ENCODE measurements at regions not wholly inside any gene's neighbourhood (a gene's known extent, or its start where the extent isn't known, plus 50 kb on each side); places are given as distances from the start of the nearest gene placed in this dataset.

DNA sequence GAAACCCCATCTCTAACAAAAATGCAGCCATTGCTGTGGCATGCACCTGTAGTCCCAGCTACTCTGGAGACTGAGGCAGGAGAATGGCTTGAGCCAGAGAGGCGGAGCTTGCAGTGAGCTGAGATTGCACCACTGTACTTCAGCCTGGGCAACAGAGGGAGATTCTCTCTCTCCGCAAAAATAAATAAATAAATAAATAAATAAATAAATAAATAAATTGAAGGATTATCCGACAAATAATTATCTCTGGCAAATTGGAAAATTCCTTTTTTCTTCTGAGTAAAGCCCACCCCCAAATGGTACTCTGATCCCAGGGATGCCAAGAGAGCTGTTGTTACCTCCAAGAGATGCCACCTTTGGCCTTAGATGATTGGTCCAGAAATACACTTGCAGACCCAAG is 137.9 kb downstream of the SUDS3 start:
- CTCF ChIA-PET: no interaction called here
- intact Hi-C loops (cut with micrococcal nuclease; ENCODE audit: unreplicated experiment): no loop called here

DNA sequence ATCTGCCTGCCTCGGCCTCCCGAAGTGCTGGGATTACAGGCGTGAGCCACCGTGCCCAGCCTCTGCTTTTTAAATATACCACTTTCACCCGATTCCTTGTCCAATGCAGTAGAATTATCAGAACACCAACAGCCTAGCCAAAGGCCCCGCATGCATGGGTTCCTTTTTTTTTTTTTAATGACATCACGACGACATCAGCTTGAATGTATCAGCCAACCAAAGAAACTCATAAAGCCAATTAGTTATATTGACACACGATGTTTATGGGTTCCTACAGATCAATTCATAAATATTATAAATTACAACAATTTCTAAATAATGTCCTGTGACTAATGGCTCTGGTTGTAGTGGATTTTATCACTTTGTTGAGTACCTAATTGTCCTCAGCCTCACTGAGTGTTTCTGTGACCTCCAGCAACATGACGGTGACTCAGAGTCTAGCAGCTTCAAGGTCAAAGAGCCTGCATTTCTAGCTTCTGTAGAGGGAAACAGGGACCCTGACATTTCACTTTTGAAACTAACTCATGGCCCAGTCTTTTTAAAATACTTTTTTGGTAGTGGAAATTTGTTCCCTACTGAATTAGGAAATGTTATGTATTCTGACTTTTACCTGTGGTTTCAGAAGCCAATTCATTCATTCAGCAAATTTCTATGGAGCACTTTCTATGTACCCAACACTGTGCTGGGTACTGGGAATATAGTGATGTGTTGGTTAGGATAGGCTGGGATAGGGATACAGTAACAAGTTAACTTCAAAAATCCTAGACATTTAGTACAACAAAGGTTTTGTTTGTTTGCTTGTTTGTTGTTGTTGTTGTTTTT is 144.1 kb downstream of the SUDS3 start:
- Mint-ChIP-seq H3K36me3 (ENCODE audit: insufficient read depth, unreplicated experiment) (no peaks in the 10 kb centered on the region), H3K27me3 (ENCODE audit: unreplicated experiment) (no peaks in the 10 kb centered on the region), H3K9me3 (ENCODE audit: low read depth, unreplicated experiment) (peaks cover 3% of the 10 kb centered on the region), H3K4me1 (ENCODE audit: low read depth, unreplicated experiment) (no peaks in the 10 kb centered on the region), H3K4me3 (ENCODE audit: low read depth, unreplicated experiment) (no peak overlapping the region), H3K27ac (ENCODE audit: unreplicated experiment) (no peak overlapping the region)
- CTCF ChIA-PET: no interaction called here
- DNase-seq: no peak
- TF ChIP-seq, protein P1, sequence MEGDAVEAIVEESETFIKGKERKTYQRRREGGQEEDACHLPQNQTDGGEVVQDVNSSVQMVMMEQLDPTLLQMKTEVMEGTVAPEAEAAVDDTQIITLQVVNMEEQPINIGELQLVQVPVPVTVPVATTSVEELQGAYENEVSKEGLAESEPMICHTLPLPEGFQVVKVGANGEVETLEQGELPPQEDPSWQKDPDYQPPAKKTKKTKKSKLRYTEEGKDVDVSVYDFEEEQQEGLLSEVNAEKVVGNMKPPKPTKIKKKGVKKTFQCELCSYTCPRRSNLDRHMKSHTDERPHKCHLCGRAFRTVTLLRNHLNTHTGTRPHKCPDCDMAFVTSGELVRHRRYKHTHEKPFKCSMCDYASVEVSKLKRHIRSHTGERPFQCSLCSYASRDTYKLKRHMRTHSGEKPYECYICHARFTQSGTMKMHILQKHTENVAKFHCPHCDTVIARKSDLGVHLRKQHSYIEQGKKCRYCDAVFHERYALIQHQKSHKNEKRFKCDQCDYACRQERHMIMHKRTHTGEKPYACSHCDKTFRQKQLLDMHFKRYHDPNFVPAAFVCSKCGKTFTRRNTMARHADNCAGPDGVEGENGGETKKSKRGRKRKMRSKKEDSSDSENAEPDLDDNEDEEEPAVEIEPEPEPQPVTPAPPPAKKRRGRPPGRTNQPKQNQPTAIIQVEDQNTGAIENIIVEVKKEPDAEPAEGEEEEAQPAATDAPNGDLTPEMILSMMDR (IDR thresholded peaks at IDR 0.05; ENCODE audit: unreplicated experiment): no peak
- intact Hi-C loops (cut with micrococcal nuclease; ENCODE audit: unreplicated experiment): no loop called here
- no TSS peak for BruUV-seq (replicated peaks)

More for the DNA sequence above, 137.9 kb downstream of the SUDS3 start:
- peaks cover 3% of the 10 kb centered on the region for H3K9me3 Mint-ChIP-seq (ENCODE audit: low read depth, unreplicated experiment)
- no peak overlapping the region for H3K4me3 Mint-ChIP-seq (ENCODE audit: low read depth, unreplicated experiment)
- H3K27me3 Mint-ChIP-seq (ENCODE audit: unreplicated experiment): no peaks in the 10 kb centered on the region
- TF ChIP-seq, protein P1 (IDR thresholded peaks at IDR 0.05; ENCODE audit: unreplicated experiment): no peak
- DNase-seq: no peak
- H3K36me3 Mint-ChIP-seq (ENCODE audit: insufficient read depth, unreplicated experiment): no peaks in the 10 kb centered on the region
- H3K4me1 Mint-ChIP-seq (ENCODE audit: low read depth, unreplicated experiment): no peaks in the 10 kb centered on the region
- no peak overlapping the region for H3K27ac Mint-ChIP-seq (ENCODE audit: unreplicated experiment)
- BruUV-seq (replicated peaks): no TSS peak

DNA sequence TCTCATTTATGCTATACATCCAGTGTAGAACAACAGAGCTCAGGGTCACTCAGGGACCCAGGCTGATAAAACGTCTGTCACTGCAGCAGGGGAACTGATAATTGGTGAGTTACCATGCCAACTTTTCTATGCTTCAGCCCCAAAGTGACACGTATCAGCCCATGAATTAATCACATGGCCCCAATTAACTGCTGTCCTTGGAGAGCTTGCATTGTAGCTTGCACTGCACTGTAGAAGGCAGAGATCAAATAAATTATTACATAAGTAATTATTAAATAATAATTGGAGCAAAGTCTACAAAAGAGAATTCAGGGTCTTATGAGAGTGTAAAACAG is 144.6 kb downstream of the SUDS3 start:
- no peak overlapping the region for H3K27ac Mint-ChIP-seq (ENCODE audit: unreplicated experiment)
- H3K4me1 Mint-ChIP-seq (ENCODE audit: low read depth, unreplicated experiment): no peaks in the 10 kb centered on the region
- no TSS peak for BruUV-seq (replicated peaks)
- TF ChIP-seq, protein P1 (IDR thresholded peaks at IDR 0.05; ENCODE audit: unreplicated experiment): no peak
- H3K27me3 Mint-ChIP-seq (ENCODE audit: unreplicated experiment): no peaks in the 10 kb centered on the region
- CTCF ChIA-PET: no interaction called here
- no peak overlapping the region for H3K4me3 Mint-ChIP-seq (ENCODE audit: low read depth, unreplicated experiment)
- no peaks in the 10 kb centered on the region for H3K36me3 Mint-ChIP-seq (ENCODE audit: insufficient read depth, unreplicated experiment)
- intact Hi-C loops (cut with micrococcal nuclease; ENCODE audit: unreplicated experiment): no loop called here
- peaks cover 3% of the 10 kb centered on the region for H3K9me3 Mint-ChIP-seq (ENCODE audit: low read depth, unreplicated experiment)
- no peak for DNase-seq

DNA sequence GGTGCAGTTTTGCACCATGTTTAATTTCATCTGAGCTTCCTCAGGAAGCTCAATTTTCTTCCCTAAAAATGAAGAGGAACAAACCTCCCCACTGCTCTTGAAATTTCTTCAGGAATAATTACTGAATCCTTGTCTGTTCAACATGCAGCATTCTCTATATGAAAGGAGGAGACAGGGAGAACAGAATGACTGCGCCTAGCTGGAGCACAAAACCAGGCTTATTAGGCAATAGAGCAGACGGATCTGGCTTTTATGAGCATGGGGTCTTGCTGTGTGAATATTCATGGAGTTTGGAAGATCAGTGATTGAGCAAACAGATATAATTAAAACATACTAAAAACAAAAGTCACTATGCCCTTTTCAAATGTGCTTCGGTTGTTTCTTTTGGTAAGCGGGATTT is 148.1 kb downstream of the SUDS3 start:
- Mint-ChIP-seq H3K4me1 (ENCODE audit: low read depth, unreplicated experiment) (no peaks in the 10 kb centered on the region), H3K36me3 (ENCODE audit: insufficient read depth, unreplicated experiment) (no peaks in the 10 kb centered on the region), H3K4me3 (ENCODE audit: low read depth, unreplicated experiment) (no peak overlapping the region), H3K27ac (ENCODE audit: unreplicated experiment) (no peak overlapping the region), H3K27me3 (ENCODE audit: unreplicated experiment) (peaks cover 3% of the 10 kb centered on the region), H3K9me3 (ENCODE audit: low read depth, unreplicated experiment) (no peaks in the 10 kb centered on the region)
- BruUV-seq (replicated peaks): no TSS peak
- CTCF ChIA-PET: interaction anchor here (0.6 kb wide), 1 partner anchor 27 kb away, joined by 4 read pairs; no protein-coding TSS in a partner anchor
- TF ChIP-seq, protein P1 (IDR thresholded peaks at IDR 0.05; ENCODE audit: unreplicated experiment): no peak
- intact Hi-C loops (cut with micrococcal nuclease; ENCODE audit: unreplicated experiment): no loop called here
- DNase-seq: no peak

Data from Calu3 (cell line).